GM21825 (cell line): ENCODE measurements at regions not wholly inside any gene's neighbourhood (a gene's known extent, or its start where the extent isn't known, plus 50 kb on each side); places are given as distances from the start of the nearest gene placed in this dataset.

Source experiments
- ATAC-seq: cut with Tn5 transposase; IDR thresholded peaks from one replicate; pipeline ENCODE4 v1.9.1; 2021; ENCODE audit warnings: mild to moderate bottlenecking, moderate library complexity; ENCODE audit not compliant: unreplicated experiment

DNA sequence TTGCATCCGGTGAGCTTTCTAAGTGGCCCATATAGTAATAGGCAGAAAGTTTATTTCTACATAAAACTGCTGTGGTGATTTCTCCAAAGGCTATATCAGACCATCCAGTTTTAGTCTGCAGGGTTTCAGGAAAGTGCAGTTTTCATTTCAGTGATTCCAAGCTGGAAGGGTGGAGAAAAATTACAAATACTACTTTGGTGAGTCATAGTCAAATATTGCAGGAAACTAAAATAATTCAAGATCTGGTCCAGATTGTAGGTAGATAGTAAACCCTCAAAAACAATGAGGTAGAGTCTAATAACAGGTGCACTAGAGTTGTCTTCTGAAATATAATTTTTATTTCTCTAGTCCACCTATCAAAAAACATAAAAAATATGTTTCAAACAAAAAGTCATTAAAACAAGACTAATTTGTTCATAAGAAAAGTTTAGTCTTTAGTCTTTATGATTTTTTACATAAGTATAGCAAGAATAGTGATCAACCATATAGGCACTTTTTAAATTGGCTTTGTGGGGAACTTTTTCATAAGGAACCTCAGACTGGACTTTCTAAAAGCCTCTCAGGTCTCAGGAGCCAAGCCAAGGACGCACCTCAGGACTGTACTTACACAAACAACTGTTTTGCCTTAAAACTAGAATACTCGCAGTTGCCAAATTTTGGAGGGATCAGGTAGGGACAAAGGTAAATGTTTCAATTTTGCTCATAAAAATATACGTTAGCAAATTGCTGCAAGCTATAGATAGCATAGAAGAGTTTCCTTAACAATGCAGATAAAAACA lies 101.8 kb upstream of the TLR3 start:
- ATAC-seq, result no peak

- no peak for ATAC-seq
Observed at GRCh38 chr4:185969657-185970056, 99.3 kb upstream of the TLR3 start.

GRCh38 chr4:185987961-185988627 lies 80.9 kb upstream of the TLR3 start:
- no peak for ATAC-seq

DNA sequence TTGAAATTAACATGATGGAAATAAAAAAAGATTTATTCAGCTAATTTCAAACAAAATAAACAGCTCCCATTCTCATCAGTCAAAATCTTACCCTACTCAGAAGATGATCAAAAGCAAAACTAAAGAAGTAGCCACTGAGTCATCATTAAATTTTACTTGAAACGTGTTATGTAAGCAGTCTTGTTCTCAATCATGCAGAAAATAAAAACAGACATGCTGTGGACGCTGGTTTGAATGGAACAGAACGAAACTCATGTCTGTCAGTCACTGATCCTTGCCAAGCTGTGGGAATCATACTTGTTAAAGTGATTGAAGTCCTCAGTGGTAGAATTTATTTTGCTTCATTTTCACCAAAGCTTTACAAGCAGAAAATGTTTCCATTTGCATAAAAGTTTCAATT lies 77.2 kb upstream of the TLR3 start:
- ATAC-seq, result no peak

- no peak for ATAC-seq
Observed at GRCh38 chr4:185992585-185992984, 76.4 kb upstream of the TLR3 start.

DNA sequence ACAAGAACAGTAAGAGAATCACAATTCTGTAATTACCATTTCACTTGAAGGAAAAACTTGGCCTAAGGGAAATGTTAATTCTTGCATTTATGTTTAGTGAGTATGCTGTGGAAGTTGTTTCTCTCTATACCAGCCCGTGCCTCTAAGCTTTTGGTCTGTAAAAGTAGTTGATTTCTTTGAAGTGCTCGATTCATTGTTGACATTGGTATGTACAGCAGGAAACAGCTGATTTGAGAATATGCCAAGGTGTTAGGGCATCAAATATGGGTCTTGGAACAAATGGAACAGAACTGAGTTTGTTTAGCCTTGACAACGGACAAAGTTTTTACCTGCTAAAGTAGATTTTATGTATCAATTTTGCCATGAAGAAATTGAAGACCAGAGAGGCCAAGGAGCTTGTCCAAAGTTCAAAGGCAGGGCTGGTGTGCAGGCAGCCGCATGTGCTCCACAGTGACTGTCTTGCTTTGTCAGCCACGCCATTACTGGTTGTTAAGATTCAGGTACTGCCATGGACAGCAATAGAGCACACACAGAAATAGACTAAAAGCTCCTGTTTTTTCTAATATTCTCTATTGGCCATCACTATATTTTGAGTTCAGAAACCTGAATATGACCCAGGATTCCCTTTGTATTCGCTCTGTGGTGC lies 75.5 kb upstream of the TLR3 start:
- ATAC-seq, result no peak

DNA sequence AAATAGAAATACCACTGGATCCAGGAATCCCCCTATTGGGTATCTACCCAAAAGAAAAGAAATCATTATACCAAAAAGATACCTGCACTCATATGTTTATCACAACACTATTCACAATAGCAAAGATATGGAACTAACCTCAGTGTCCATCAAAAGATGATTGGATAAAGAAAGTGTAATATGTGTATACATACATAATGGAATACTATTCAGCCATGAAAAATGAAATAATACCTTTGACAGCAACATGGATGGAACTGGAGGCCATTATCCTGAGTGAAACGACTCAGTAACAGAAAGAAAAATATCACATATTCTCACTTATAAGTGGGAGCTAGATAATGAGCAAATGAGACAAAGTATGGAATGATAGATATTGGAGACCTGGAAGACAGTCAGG lies 74.2 kb upstream of the TLR3 start:
- no peak for ATAC-seq

GRCh38 chr4:185995665-185996064 lies 73.3 kb upstream of the TLR3 start:
- no peak for ATAC-seq

GRCh38 chr4:185997296-185997695 lies 71.7 kb upstream of the TLR3 start:
- ATAC-seq, result no peak

DNA sequence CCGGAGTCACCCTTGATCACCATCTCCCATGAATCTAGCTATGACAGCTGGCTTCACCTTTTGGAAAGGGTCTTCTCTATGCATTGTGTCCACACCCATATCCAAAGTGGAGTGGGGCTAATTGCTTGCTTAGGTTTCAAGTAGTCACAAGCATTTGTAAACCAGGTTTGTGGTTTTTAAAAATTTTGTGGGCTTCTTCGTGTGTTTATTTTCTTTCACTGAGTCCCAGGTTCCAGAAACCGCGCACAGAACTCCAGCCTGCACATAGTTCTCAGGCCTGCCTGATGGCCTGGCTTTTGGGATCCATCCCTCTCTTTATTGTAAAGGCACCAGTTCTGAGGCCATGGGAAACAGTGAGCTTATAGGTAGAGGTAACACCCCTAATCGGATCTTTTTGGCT lies 70.2 kb upstream of the TLR3 start:
- no peak for ATAC-seq

- no peak for ATAC-seq
Observed at GRCh38 chr4:185999207-185999606, 69.7 kb upstream of the TLR3 start.

GRCh38 chr4:186002853-186003252 lies 66.1 kb upstream of the TLR3 start:
- ATAC-seq, result no peak

GRCh38 chr4:186003746-186004145 lies 65.2 kb upstream of the TLR3 start:
- ATAC-seq, result no peak

GRCh38 chr4:186008057-186008456 lies 60.9 kb upstream of the TLR3 start:
- no peak for ATAC-seq

- ATAC-seq, result no peak
Observed at GRCh38 chr4:186009976-186010375, 59.0 kb upstream of the TLR3 start.

DNA sequence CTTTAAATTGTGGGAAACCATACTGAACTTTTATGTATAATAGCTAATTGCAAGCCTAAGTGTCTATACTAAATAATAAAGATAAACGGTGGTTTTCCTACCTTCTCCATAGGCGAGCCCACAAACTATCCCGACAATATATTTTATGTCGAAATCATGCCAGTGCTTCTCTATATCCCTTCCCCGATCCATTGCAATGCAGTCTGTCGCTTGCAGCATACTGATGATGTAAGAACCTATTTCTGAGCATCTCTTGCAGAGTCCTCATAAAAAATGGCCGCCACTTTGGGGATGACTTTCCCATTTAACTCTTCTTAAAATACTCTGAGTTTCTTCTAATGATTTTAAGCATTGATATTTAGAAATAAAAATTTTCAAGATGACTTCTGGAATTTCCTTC lies 58.1 kb upstream of the TLR3 start:
- no peak for ATAC-seq

DNA sequence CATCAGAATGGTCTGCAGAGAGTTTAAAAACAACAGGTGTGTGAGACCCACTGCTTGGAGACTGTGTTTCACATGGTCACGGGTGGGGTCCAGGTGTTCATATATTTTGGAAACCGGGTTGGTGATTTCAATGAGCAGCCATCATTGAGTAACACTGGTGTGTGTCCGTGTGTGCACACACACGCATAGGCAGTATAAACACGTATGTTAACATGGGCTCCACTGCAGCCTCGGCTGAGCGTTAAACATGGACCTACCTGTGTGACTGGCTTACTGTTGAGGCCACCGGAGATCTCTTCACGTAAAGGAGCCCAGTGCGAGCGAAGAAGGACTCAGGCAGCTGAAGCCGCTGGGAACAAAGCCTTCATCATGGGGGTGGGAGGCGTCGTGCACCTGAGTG lies 56.9 kb upstream of the TLR3 start:
- ATAC-seq, result no peak

DNA sequence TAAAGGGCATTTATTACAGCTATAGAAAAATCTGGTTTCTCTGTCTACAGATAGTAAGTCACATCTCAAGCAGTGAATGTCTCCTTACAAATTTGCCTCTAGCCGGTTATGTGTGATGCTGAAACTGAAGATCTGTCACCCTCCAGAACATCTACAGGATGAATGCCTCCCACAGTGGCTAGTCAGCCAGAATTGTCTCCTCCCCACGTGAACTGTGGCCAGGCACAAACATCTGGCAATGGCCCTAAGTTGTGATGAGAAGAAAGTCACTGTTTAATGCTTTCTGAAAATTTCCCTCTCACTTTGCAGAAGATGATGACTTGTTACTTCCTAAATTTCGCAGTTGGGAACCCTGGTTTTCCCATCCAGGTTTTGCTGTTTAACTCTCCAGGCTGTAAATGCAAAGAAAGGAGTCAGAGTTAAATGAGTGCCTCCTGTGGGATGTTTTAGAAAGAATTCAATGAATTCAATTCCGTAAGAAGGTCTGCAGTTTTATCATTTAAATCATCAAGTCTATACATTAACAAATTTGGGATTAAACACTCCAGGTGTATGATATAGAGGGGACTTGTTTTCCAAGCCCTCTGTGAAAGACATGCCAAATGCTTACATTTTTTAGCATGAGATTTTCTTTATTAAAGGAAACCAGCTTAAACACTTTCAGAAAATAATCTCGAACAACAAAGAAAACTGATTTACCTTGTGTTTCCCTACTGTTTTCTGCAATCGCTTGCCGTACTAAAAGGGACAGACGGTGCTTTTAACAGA lies 55.4 kb upstream of the TLR3 start:
- no peak for ATAC-seq

- no peak for ATAC-seq
Observed at GRCh38 chr4:186015212-186015817, 53.6 kb upstream of the TLR3 start.

- ATAC-seq, result no peak
Observed at GRCh38 chr4:186016796-186017195, 52.2 kb upstream of the TLR3 start.

- ATAC-seq, result no peak
Observed at GRCh38 chr4:186017801-186018200, 51.2 kb upstream of the TLR3 start.
